GM12892 (cell line): ENCODE measurements at regions not wholly inside any gene's neighbourhood (a gene's known extent, or its start where the extent isn't known, plus 50 kb on each side); places are given as distances from the start of the nearest gene placed in this dataset.

ENCODE experiments used
- POLR2A ChIP-seq: IDR thresholded peaks from 2 replicates; pipeline ENCODE4 v1.6.1; 2011; ENCODE audit warnings: low read depth, low read length, control low read depth
- POLR2AphosphoS5 ChIP-seq: IDR thresholded peaks from 2 replicates; pipeline ENCODE4 v1.6.1; 2011; ENCODE audit warnings: low read depth, low read length, control low read depth
- TAF1 ChIP-seq: IDR thresholded peaks from 2 replicates; pipeline ENCODE4 v1.6.1; 2011; ENCODE audit warnings: low read depth, mild to moderate bottlenecking, control low read depth, low read length, borderline replicate concordance

DNA sequence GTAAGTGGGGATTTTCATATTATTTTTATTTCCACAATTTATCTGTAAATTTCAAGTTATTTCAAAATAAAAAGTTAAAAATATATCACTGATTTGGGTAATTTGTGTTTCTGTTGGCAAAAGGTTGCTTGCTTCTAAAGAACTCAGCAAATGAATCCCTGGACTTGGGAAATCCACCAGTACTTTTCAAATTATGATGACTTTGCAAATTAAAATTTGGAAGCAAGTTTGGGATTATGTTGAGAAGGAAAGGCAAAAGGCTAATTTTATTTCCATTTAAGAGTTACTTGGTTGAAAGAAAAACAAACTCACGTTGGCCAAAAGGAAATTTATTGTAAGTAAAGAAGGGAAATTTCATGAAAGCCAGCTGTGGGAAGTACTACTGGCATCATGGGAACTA lies 220.3 kb downstream of the MAP2K6 start:
- TF ChIP-seq POLR2A (no peak), TAF1 (no peak), POLR2AphosphoS5 (no peak)
